SK-N-MC (cell line): ENCODE measurements at regions not wholly inside any gene's neighbourhood (a gene's known extent, or its start where the extent isn't known, plus 50 kb on each side); places are given as distances from the start of the nearest gene placed in this dataset.

ENCODE experiments used
- EZH2 ChIP-seq: fragments of 200-600 bp; sonication (generic); IDR thresholded peaks from one replicate; pipeline ENCODE4 v1.6.1; 2017; ENCODE audit warnings: antibody characterized with exemption
- POLR2AphosphoS5 ChIP-seq: IDR thresholded peaks from 2 replicates; pipeline ENCODE4 v1.6.1; 2012; ENCODE audit warnings: mild to moderate bottlenecking, low read depth, low read length, borderline replicate concordance

- TF ChIP-seq EZH2: no peak
- TF ChIP-seq POLR2AphosphoS5: no peak
Measured at GRCh38 chr1:67561704-67562113, 123.3 kb upstream of the GADD45A start.
